ENCODE measurements at regions not wholly inside any gene's neighbourhood (a gene's known extent, or its start where the extent isn't known, plus 50 kb on each side); places are given as distances from the start of the nearest gene placed in this dataset.

DNA sequence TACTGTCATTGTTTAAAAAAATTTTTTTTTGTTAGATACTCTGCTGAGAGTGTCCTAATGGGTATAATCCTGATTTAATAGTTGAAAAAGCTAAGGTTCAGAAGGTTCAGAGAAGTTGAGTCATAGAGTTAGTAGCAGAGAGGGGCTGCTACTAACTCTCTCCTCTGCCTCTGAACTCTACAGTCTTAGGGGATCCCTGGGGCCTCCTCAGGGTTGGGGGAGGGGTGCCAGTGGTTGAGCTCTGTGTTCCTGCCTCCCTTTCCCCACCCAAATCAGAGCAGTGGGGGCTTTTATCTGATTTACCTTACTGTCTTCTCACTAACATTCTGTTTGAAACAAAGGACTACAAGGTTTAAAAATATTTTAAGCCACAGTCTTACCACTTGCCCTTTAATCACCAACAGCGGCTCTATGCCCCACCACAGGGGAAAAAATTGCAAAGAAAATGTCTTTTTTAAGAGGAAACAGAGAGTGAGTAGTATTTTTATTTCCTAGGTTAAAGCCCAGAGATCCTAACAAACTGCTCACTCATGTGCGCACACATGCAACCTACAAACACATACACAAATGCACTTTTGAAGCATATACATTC is 102.2 kb upstream of the ATP6AP2 start (continued):
- TF ChIP-seq RAD21 (IDR thresholded peaks at IDR 0.05; ENCODE audit: insufficient read depth, low read depth, low read length) (no peak), FOXK2 (IDR thresholded peaks at IDR 0.05) (no peak), RUNX3 (IDR thresholded peaks at IDR 0.05; ENCODE audit: low read length) (no peak), TCF12 (IDR thresholded peaks at IDR 0.05; ENCODE audit: low read depth, low read length) (no peak), CHD4 (IDR thresholded peaks at IDR 0.05) (no peak)

DNA sequence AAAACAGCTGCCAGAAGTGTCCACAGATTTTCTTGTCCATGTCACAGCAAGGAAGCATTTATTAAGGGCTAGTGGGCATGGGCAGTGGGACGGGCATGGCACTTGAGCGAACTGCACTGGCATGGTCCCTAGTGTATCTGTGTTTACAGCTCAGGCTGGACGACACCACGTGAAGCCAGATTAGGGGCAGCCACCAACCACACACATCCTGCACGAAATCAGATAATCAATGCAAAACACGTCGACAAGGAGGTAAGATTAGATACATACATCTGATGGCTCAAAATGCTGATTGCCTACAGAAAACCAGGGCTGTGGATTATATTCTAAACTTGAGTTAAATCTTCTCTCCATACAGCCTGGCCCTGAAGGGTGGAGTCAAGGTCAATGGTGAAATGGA is 103.8 kb upstream of the ATP6AP2 start:
- intact Hi-C loops (cut with micrococcal nuclease; ENCODE audit: unreplicated experiment), result loop anchor here (10.0 kb wide), 1 partner anchor 382 kb away; the partner anchor contains the start of gene BCOR
- H3K79me2 ChIP-seq (ENCODE audit: control insufficient read depth, insufficient read depth, low read length), result no peaks in the 10 kb centered on the region
- no peaks in the 10 kb centered on the region for H3K36me3 ChIP-seq (ENCODE audit: control insufficient read depth in 2 of 2, insufficient read depth in 2 of 2, low read length in 1 of 2)
- no peak overlapping the region for H2AFZ ChIP-seq (ENCODE audit: control insufficient read depth, low read depth, low read length)
- no peaks in the 10 kb centered on the region for H4K20me1 ChIP-seq (ENCODE audit: control insufficient read depth, insufficient read depth)
- ChIA-PET CTCF (no interaction called here), SMC1A (ENCODE audit: uncharacterized antibody, unreplicated experiment) (interaction anchor here (0.6 kb wide), 1 partner anchor 191 kb away, joined by 3 read pairs; no protein-coding TSS in a partner anchor), RAD21 (ENCODE audit: unreplicated experiment) (no interaction called here), POLR2A (no interaction called here)
- TF ChIP-seq CREM (IDR thresholded peaks at IDR 0.05; ENCODE audit: low read depth), result no peak
- TF ChIP-seq CHD2 (IDR thresholded peaks at IDR 0.05; ENCODE audit: borderline replicate concordance, low read depth, low read length), result no peak
- no peak for TF ChIP-seq RAD21 (IDR thresholded peaks at IDR 0.05; ENCODE audit: insufficient read depth, low read depth, low read length)
- TF ChIP-seq RAD51 (IDR thresholded peaks at IDR 0.05), result no peak
- no peak for TF ChIP-seq HDGF (IDR thresholded peaks at IDR 0.05)
- no peak for TF ChIP-seq EED (IDR thresholded peaks at IDR 0.05; ENCODE audit: low read depth)
- TF ChIP-seq, protein P1, sequence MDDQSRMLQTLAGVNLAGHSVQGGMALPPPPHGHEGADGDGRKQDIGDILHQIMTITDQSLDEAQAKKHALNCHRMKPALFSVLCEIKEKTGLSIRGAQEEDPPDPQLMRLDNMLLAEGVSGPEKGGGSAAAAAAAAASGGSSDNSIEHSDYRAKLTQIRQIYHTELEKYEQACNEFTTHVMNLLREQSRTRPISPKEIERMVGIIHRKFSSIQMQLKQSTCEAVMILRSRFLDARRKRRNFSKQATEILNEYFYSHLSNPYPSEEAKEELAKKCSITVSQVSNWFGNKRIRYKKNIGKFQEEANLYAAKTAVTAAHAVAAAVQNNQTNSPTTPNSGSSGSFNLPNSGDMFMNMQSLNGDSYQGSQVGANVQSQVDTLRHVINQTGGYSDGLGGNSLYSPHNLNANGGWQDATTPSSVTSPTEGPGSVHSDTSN (IDR thresholded peaks at IDR 0.05; ENCODE audit: insufficient replicate concordance, low read depth, low read length), result no peak
- WGBS (ENCODE audit: insufficient coverage, insufficient replicate concordance, low lambda C conversion rate, missing lambda C conversion rate), result 28% methylated on average over 7 of the region's 7 CpGs
- ATAC-seq, result no peak
- FAIRE-seq, result no peak
- H3K27ac ChIP-seq (ENCODE audit: control insufficient read depth, insufficient read depth), result no peak overlapping the region
- in situ Hi-C loops (cut with MboI), result no loop called here
- no peak overlapping the region for H3K4me3 ChIP-seq
- H3K27me3 ChIP-seq (replicated peaks in 1 of 2; ENCODE audit: control insufficient read depth in 2 of 2, insufficient read depth in 2 of 2, low read length in 1 of 2), result no peaks in the 10 kb centered on the region
- no peak overlapping the region for H3K4me2 ChIP-seq (ENCODE audit: control insufficient read depth, insufficient read depth)
- H3K9ac ChIP-seq (ENCODE audit: control insufficient read depth, insufficient read depth, low read length), result no peak overlapping the region
- DNase-seq (ENCODE audit: low read depth, low spot score), result no peak
- BruUV-seq (replicated peaks), result no TSS peak
- peaks cover 5% of the 10 kb centered on the region; the same call in 1 of the 2 replicates for H3K4me1 ChIP-seq (ENCODE audit: control insufficient read depth, insufficient read depth, low read length)
- H3K9me3 ChIP-seq (replicated peaks; ENCODE audit: control insufficient read depth, insufficient read depth, low read length), result no peaks in the 10 kb centered on the region; the same call in 2 of the 3 replicates
